ENCODE measurements at regions not wholly inside any gene's neighbourhood (a gene's known extent, or its start where the extent isn't known, plus 50 kb on each side); places are given as distances from the start of the nearest gene placed in this dataset.

- DNase-seq (ENCODE audit: low read depth) = no peak
Observed at GRCh38 chr13:109644069-109644750, 142.2 kb downstream of the IRS2 start.

- no peak for DNase-seq (ENCODE audit: low read depth)
Observed at GRCh38 chr13:109642358-109642757, 144.0 kb downstream of the IRS2 start.

- no peak for DNase-seq (ENCODE audit: low read depth)
Observed at GRCh38 chr13:109636736-109637135, 149.6 kb downstream of the IRS2 start.

- no peak for DNase-seq (ENCODE audit: low read depth)
Observed at GRCh38 chr13:109631069-109631468, 155.3 kb downstream of the IRS2 start.

GRCh38 chr13:109630271-109630670 lies 156.1 kb downstream of the IRS2 start:
- no peak for DNase-seq (ENCODE audit: low read depth)

GRCh38 chr13:109629737-109630136 lies 156.6 kb downstream of the IRS2 start:
- no peak for DNase-seq (ENCODE audit: low read depth)

GRCh38 chr13:109628251-109628699 lies 158.1 kb downstream of the IRS2 start:
- no peak for DNase-seq (ENCODE audit: low read depth)

- DNase-seq (ENCODE audit: low read depth) = no peak
Observed at GRCh38 chr13:109627649-109628048, 158.7 kb downstream of the IRS2 start.

GRCh38 chr13:109626386-109627171 lies 159.8 kb downstream of the IRS2 start:
- DNase-seq (ENCODE audit: low read depth) = no peak

GRCh38 chr13:109625156-109625555 lies 161.2 kb downstream of the IRS2 start:
- DNase-seq (ENCODE audit: low read depth) = no peak

- no peak for DNase-seq (ENCODE audit: low read depth)
Observed at GRCh38 chr13:109622006-109622405, 164.4 kb downstream of the IRS2 start.

GRCh38 chr13:109615721-109616420 lies 170.5 kb downstream of the IRS2 start:
- DNase-seq (ENCODE audit: low read depth) = no peak

GRCh38 chr13:109611912-109612691 lies 174.3 kb downstream of the IRS2 start:
- DNase-seq (ENCODE audit: low read depth) = no peak

GRCh38 chr13:109610517-109610916 lies 175.9 kb downstream of the IRS2 start:
- no peak for DNase-seq (ENCODE audit: low read depth)

GRCh38 chr13:109608503-109608902 lies 177.9 kb downstream of the IRS2 start:
- DNase-seq (ENCODE audit: low read depth) = no peak

- DNase-seq (ENCODE audit: low read depth) = no peak
Observed at GRCh38 chr13:109608059-109608458, 178.3 kb downstream of the IRS2 start.

GRCh38 chr13:109606520-109606919 lies 179.9 kb downstream of the IRS2 start:
- DNase-seq (ENCODE audit: low read depth) = no peak

- DNase-seq (ENCODE audit: low read depth) = no peak
Observed at GRCh38 chr13:109605846-109606245, 180.5 kb downstream of the IRS2 start.

- no peak for DNase-seq (ENCODE audit: low read depth)
Observed at GRCh38 chr13:109604894-109605293, 181.5 kb downstream of the IRS2 start.

GRCh38 chr13:109602356-109602755 lies 184.0 kb downstream of the IRS2 start:
- DNase-seq (ENCODE audit: low read depth) = no peak

GRCh38 chr13:109599901-109600657 lies 186.3 kb downstream of the IRS2 start:
- DNase-seq (ENCODE audit: low read depth) = no peak
